IMR-90 (cell line): ENCODE measurements at regions not wholly inside any gene's neighbourhood (a gene's known extent, or its start where the extent isn't known, plus 50 kb on each side); places are given as distances from the start of the nearest gene placed in this dataset.

Source experiments
- ATAC-seq: fragments of 200-7000 bp; cut with Tn5 transposase; 2 replicates; pipeline ENCODE4 v1.9.1; 2020; ENCODE audit warnings: low read depth, mild to moderate bottlenecking, moderate library complexity
- BruUV-seq: library from RNA; stranded (reverse); fragments of 400-500 nt; replicated peaks from 2 replicates; lab custom pipeline; 2021; lab: Mats Ljungman, UMichigan
- CTCF ChIA-PET: fragments of 300-600 bp; formaldehyde crosslinking; extraction: SDS; loops from one replicate; lab custom pipeline; 2021; ENCODE audit warnings: antibody characterized with exemption; lab: Yijun Ruan, JAX
- POLR2A ChIA-PET: fragments of 300-600 bp; sonication (Branson Sonifier 250); formaldehyde crosslinking; loops from one replicate; lab custom pipeline; 2022; ENCODE audit warnings: antibody characterized with exemption; ENCODE audit not compliant: unreplicated experiment; lab: Charles Lee
- DNase-seq: peaks from one replicate; pipeline ENCODE4 v3.0.0; 2013
- H2AFZ ChIP-seq: replicated peaks from 2 replicates; pipeline ENCODE3; 2013; ENCODE audit warnings: low read length, mild to moderate bottlenecking; ENCODE audit not compliant: poor library complexity
- H2AK5ac ChIP-seq: 2 replicates; pipeline ENCODE4 v1.6.1; 2013; ENCODE audit warnings: low read depth, low read length, inconsistent platforms
- H2AK9ac ChIP-seq: replicated peaks from 2 replicates; pipeline ENCODE3; 2013; ENCODE audit warnings: mild to moderate bottlenecking, low read depth, low read length, moderate library complexity; ENCODE audit not compliant: poor library complexity
- H2BK120ac ChIP-seq: 2 replicates; pipeline ENCODE4 v1.6.1; 2013; ENCODE audit warnings: low read depth, low read length, inconsistent platforms
- H2BK15ac ChIP-seq: 3 replicates; pipeline ENCODE4 v1.6.1; 2013; ENCODE audit warnings: low read depth, low read length, inconsistent platforms
- H2BK20ac ChIP-seq: 2 replicates; pipeline ENCODE4 v1.6.1; 2013; ENCODE audit warnings: low read depth, mild to moderate bottlenecking, inconsistent platforms, low read length, moderate library complexity
- H2BK5ac ChIP-seq: 2 replicates; pipeline ENCODE4 v1.6.1; 2013; ENCODE audit warnings: mild to moderate bottlenecking, low read depth, low read length, inconsistent platforms; ENCODE audit not compliant: poor library complexity, severe bottlenecking
- H3K14ac ChIP-seq: replicated peaks from 2 replicates; pipeline ENCODE4 v1.6.1; 2013; ENCODE audit warnings: low read depth, low read length, inconsistent platforms
- H3K18ac ChIP-seq: 2 replicates; pipeline ENCODE4 v1.6.1; 2013; ENCODE audit warnings: low read depth, low read length, control low read depth
- H3K23ac ChIP-seq: 2 replicates; pipeline ENCODE4 v1.6.1; 2013; ENCODE audit warnings: low read depth, low read length, inconsistent platforms
- H3K27ac ChIP-seq: 2 replicates; pipeline ENCODE4 v1.5.1; 2013; ENCODE audit warnings: mild to moderate bottlenecking, control low read depth, low read length; ENCODE audit not compliant: insufficient read depth
- H3K27me3 ChIP-seq: 2 replicates; pipeline ENCODE4 v1.6.1; 2013; ENCODE audit warnings: low read length; ENCODE audit not compliant: control insufficient read depth, insufficient read depth
- H3K36me3 ChIP-seq: 2 replicates; pipeline ENCODE4 v1.6.1; 2013; ENCODE audit warnings: low read length, mixed read lengths; ENCODE audit not compliant: control insufficient read depth, insufficient read depth
- H3K4ac ChIP-seq: 2 replicates; pipeline ENCODE4 v1.6.1; 2013; ENCODE audit warnings: low read depth, low read length, inconsistent platforms
- H3K4me1 ChIP-seq: 2 replicates; pipeline ENCODE4 v1.6.1; 2013; ENCODE audit warnings: low read length, mixed read lengths; ENCODE audit not compliant: control insufficient read depth, insufficient read depth
- H3K4me2 ChIP-seq: 2 replicates; pipeline ENCODE4 v1.6.1; 2013; ENCODE audit warnings: low read depth, mild to moderate bottlenecking, control low read depth, low read length, moderate library complexity
- H3K4me3 ChIP-seq: 2 replicates; pipeline ENCODE4 v1.5.1; 2013; ENCODE audit warnings: low read depth, mild to moderate bottlenecking, control low read depth, low read length, moderate library complexity; ENCODE audit not compliant: insufficient read depth
- H3K56ac ChIP-seq: 2 replicates; pipeline ENCODE4 v1.6.1; 2013; ENCODE audit warnings: low read length, inconsistent platforms; ENCODE audit not compliant: insufficient read depth; ENCODE audit errors: extremely low read depth
- H3K79me1 ChIP-seq, 2 experiments: 2 replicates each; pipeline ENCODE4 v1.6.1; 2013; ENCODE audit warnings: low read length in 2 of 2, inconsistent platforms in 1 of 2, low read depth in 1 of 2
- H3K9ac ChIP-seq: 2 replicates; pipeline ENCODE4 v1.6.1; 2013; ENCODE audit warnings: low read depth, low read length, control low read depth
- H3K9me1 ChIP-seq: 2 replicates; pipeline ENCODE4 v1.6.1; 2013; ENCODE audit warnings: low read length, inconsistent platforms; ENCODE audit not compliant: insufficient read depth
- H3K9me3 ChIP-seq: 2 replicates; pipeline ENCODE4 v1.6.1; 2013; ENCODE audit warnings: low read length; ENCODE audit not compliant: control insufficient read depth, insufficient read depth
- H4K20me1 ChIP-seq: 2 replicates; pipeline ENCODE4 v1.6.1; 2013; ENCODE audit warnings: low read length, inconsistent platforms; ENCODE audit not compliant: insufficient read depth
- H4K5ac ChIP-seq: 2 replicates; pipeline ENCODE4 v1.6.1; 2013; ENCODE audit warnings: mild to moderate bottlenecking, low read depth, low read length, control low read depth
- H4K8ac ChIP-seq, 2 experiments: 2 replicates each; pipeline ENCODE4 v1.6.1; 2013; ENCODE audit warnings: low read depth in 2 of 2, low read length in 2 of 2, control low read depth in 1 of 2, inconsistent platforms in 1 of 2
- H4K91ac ChIP-seq: 2 replicates; pipeline ENCODE4 v1.6.1; 2013; ENCODE audit warnings: low read depth, low read length, inconsistent platforms; ENCODE audit not compliant: insufficient read depth
- BHLHE40 ChIP-seq: fragments of 150-350 bp; IDR thresholded peaks from 2 replicates; pipeline ENCODE4 v1.6.1; 2016; ENCODE audit warnings: mild to moderate bottlenecking, low read depth, low read length
- CHD1 ChIP-seq: IDR thresholded peaks from 2 replicates; pipeline ENCODE4 v1.6.1; 2012; ENCODE audit warnings: low read depth, low read length, improper control_type of control experiment
- FOS ChIP-seq: fragments of 150-350 bp; IDR thresholded peaks from 2 replicates; pipeline ENCODE4 v1.6.1; 2016; ENCODE audit warnings: low read depth, low read length
- NFE2L2 ChIP-seq: fragments of 150-350 bp; IDR thresholded peaks from 2 replicates; pipeline ENCODE4 v1.6.1; 2016; ENCODE audit warnings: low read depth, mild to moderate bottlenecking, low read length
- RCOR1 ChIP-seq: IDR thresholded peaks from 2 replicates; pipeline ENCODE4 v1.6.1; 2012; ENCODE audit warnings: mild to moderate bottlenecking, low read length, improper control_type of control experiment; ENCODE audit not compliant: insufficient replicate concordance
- RFX5 ChIP-seq: IDR thresholded peaks from 2 replicates; pipeline ENCODE4 v1.8.0; 2012; ENCODE audit warnings: low read depth, mild to moderate bottlenecking, low read length, moderate library complexity
- WGBS, 2 experiments: methylation state at CpG; one replicate each; pipeline versions ENCODE4 v1.1.5 to v1.1.7; 2013; ENCODE audit warnings: missing lambda C conversion rate in 2 of 2; ENCODE audit not compliant: insufficient read length in 1 of 2; ENCODE audit errors: extremely low coverage in 2 of 2; 5-methylcytosine and 5-hydroxymethylcytosine counted together
- dilution Hi-C: fragments of 300-500 bp; cut with HindIII; formaldehyde crosslinking; loops from one replicate; pipeline ENCODE4 v1.14.3; 2018; ENCODE audit warnings: low sequenced_read_pairs; ENCODE audit not compliant: unreplicated experiment
- in situ Hi-C: fragments of 300-500 bp; cut with MboI; formaldehyde crosslinking; loops from 3 replicates; pipeline ENCODE4 v1.14.3; 2019; ENCODE audit warnings: low sequenced_read_pairs, inconsistent platforms, mixed read lengths
- intact Hi-C: fragments of 100-400 bp; cut with micrococcal nuclease; formaldehyde crosslinking; loops from 2 replicates; pipeline ENCODE4 v1.10.0; 2022
- TF ChIP-seq, protein P1 (sequence below): conservative IDR thresholded peaks from 2 replicates; pipeline ENCODE4 v1.5.1; 2012; ENCODE audit warnings: mild to moderate bottlenecking, low read depth, low read length, improper control_type of control experiment

DNA sequence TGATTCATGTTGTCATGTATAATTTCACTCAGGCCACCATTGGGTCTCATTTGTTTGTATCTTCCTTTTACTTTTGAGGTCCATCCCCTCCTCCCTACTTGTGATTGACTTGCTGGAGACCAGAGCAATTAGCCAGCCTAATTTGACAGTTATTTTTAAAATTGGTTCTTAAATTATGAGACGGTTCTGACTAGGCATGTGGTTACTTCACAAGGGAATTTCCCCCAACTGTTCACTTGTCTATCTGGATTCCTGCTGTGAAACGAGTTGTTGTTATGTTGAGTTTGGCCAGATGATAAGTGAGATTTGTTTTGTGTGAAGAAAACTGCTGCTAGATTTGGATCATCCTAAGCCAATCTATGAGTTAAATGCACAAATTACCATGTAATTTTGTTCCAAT lies 359.1 kb downstream of the BARHL2 start:
- Histone ChIP-seq H2BK120ac (no peak overlapping the region), H4K20me1 (no peaks in the 10 kb centered on the region), H3K9me3 (no peaks in the 10 kb centered on the region), H3K9me1 (0 out of 2 replicates have a peak, but pooled peaks cover 4% of the 10 kb centered on the region), H4K8ac (no peak overlapping the region), H3K27me3 (no peaks in the 10 kb centered on the region), H3K79me1 (no peaks in the 10 kb centered on the region), H3K23ac (no peak overlapping the region), H3K18ac (no peak overlapping the region), H3K14ac (no peak overlapping the region), H2BK5ac (no peak overlapping the region), H2AFZ (no peak overlapping the region), H2AK9ac (no peak overlapping the region), H2BK20ac (no peak overlapping the region), H2AK5ac (no peak overlapping the region), H2BK15ac (no peak overlapping the region), H4K5ac (no peak overlapping the region), H3K27ac (no peak overlapping the region), H3K4me1 (no peaks in the 10 kb centered on the region), H3K56ac (no peak overlapping the region), H3K4ac (no peak overlapping the region), H3K36me3 (no peaks in the 10 kb centered on the region), H3K4me2 (no peak overlapping the region), H3K4me3 (no peak overlapping the region), H3K9ac (no peak overlapping the region), H4K91ac (no peak overlapping the region)
- POLR2A ChIA-PET, result no interaction called here
- in situ Hi-C loops (no loop called here), dilution Hi-C loops (no loop called here), intact Hi-C loops (no loop called here)
- DNase-seq (no peak), ATAC-seq (no peak)
- TF ChIP-seq FOS (no peak), RCOR1 (no peak), RFX5 (no peak), NFE2L2 (no peak), CHD1 (no peak), BHLHE40 (no peak)
- TF ChIP-seq, protein P1, sequence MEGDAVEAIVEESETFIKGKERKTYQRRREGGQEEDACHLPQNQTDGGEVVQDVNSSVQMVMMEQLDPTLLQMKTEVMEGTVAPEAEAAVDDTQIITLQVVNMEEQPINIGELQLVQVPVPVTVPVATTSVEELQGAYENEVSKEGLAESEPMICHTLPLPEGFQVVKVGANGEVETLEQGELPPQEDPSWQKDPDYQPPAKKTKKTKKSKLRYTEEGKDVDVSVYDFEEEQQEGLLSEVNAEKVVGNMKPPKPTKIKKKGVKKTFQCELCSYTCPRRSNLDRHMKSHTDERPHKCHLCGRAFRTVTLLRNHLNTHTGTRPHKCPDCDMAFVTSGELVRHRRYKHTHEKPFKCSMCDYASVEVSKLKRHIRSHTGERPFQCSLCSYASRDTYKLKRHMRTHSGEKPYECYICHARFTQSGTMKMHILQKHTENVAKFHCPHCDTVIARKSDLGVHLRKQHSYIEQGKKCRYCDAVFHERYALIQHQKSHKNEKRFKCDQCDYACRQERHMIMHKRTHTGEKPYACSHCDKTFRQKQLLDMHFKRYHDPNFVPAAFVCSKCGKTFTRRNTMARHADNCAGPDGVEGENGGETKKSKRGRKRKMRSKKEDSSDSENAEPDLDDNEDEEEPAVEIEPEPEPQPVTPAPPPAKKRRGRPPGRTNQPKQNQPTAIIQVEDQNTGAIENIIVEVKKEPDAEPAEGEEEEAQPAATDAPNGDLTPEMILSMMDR, result no peak
- CTCF ChIA-PET, result no interaction called here
- WGBS, 2 experiments, result no CpG with 5 or more reads among the region's 2 CpGs
- BruUV-seq, result no TSS peak
